ENCODE measurements at regions not wholly inside any gene's neighbourhood (a gene's known extent, or its start where the extent isn't known, plus 50 kb on each side); places are given as distances from the start of the nearest gene placed in this dataset.

GRCh38 chr6:165762125-165762524 lies 99.1 kb upstream of the PDE10A start:
- peaks cover 4 to 18% (median 10%) of the 10 kb centered on the region in 4 donors for H3K4me1 ChIP-seq (ENCODE audit: control insufficient read depth in 4 of 4, insufficient read depth in 4 of 4, low read length in 3 of 4)
- no peaks in the 10 kb centered on the region for H3K9me3 ChIP-seq (ENCODE audit: control insufficient read depth in 4 of 4, low read length in 3 of 4)
- no peaks in the 10 kb centered on the region for H3K36me3 ChIP-seq (ENCODE audit: control insufficient read depth in 4 of 4, insufficient read depth in 3 of 4, low read depth in 1 of 4, low read length in 3 of 4)
- H3K4me3 ChIP-seq (ENCODE audit: low read depth in 1 of 3, low read length in 3 of 3) = no peak overlapping the region
- no peak overlapping the region for H3K27ac ChIP-seq (ENCODE audit: low read depth in 1 of 2, low read length in 2 of 2)
- DNase-seq (ENCODE audit: low spot score) = no peak
- TF ChIP-seq TAF1 (conservative IDR thresholded peaks at IDR 0.05) = no peak
- no peaks in the 10 kb centered on the region for H3K27me3 ChIP-seq (ENCODE audit: control insufficient read depth in 4 of 4, insufficient read depth in 4 of 4, low read length in 3 of 4)
- 86% methylated on average over 2 of the region's 2 CpGs for WGBS
- no peak overlapping the region for H3K9ac ChIP-seq (ENCODE audit: low read depth in 1 of 2, low read length in 2 of 2)

GRCh38 chr6:165760803-165761185 lies 97.8 kb upstream of the PDE10A start:
- TF ChIP-seq EGR1 (IDR thresholded peaks at IDR 0.05; ENCODE audit: low read depth in 2 of 2) (no peak), GABPA (IDR thresholded peaks at IDR 0.05 in 1 of 2, conservative IDR thresholded peaks at IDR 0.05 in 1 of 2) (no peak), MAX (IDR thresholded peaks at IDR 0.05) (no peak)
- Histone ChIP-seq H3K27me3 (ENCODE audit: control insufficient read depth in 4 of 4, insufficient read depth in 4 of 4, low read length in 3 of 4) (no peaks in the 10 kb centered on the region), H3K9me3 (ENCODE audit: control insufficient read depth in 4 of 4, low read length in 3 of 4) (no peaks in the 10 kb centered on the region), H3K4me1 (ENCODE audit: control insufficient read depth in 4 of 4, insufficient read depth in 4 of 4, low read length in 3 of 4) (peaks cover 4 to 18% (median 10%) of the 10 kb centered on the region in 4 donors), H3K36me3 (ENCODE audit: control insufficient read depth in 4 of 4, insufficient read depth in 3 of 4, low read depth in 1 of 4, low read length in 3 of 4) (no peaks in the 10 kb centered on the region), H3K27ac (ENCODE audit: low read depth in 1 of 2, low read length in 2 of 2) (peak overlapping the region in 1 of 2 donors; percentile 63), H3K9ac (ENCODE audit: low read depth in 1 of 2, low read length in 2 of 2) (no peak overlapping the region), H3K4me3 (ENCODE audit: low read depth in 1 of 3, low read length in 3 of 3) (peak overlapping the region in 1 of 3 donors; percentile 15)
- no peak for DNase-seq (ENCODE audit: low spot score)
- 78% methylated on average over 8 of the region's 8 CpGs for WGBS

GRCh38 chr6:165760126-165760802 lies 97.2 kb upstream of the PDE10A start:
- H3K9me3 ChIP-seq (ENCODE audit: control insufficient read depth in 4 of 4, low read length in 3 of 4) = no peaks in the 10 kb centered on the region
- no peaks in the 10 kb centered on the region for H3K27me3 ChIP-seq (ENCODE audit: control insufficient read depth in 4 of 4, insufficient read depth in 4 of 4, low read length in 3 of 4)
- H3K27ac ChIP-seq (ENCODE audit: low read depth in 1 of 2, low read length in 2 of 2) = peak overlapping the region; percentile 59 to 63
- 28% methylated on average over 7 of the region's 7 CpGs for WGBS
- peaks cover 4 to 18% (median 10%) of the 10 kb centered on the region in 4 donors for H3K4me1 ChIP-seq (ENCODE audit: control insufficient read depth in 4 of 4, insufficient read depth in 4 of 4, low read length in 3 of 4)
- no peaks in the 10 kb centered on the region for H3K36me3 ChIP-seq (ENCODE audit: control insufficient read depth in 4 of 4, insufficient read depth in 3 of 4, low read depth in 1 of 4, low read length in 3 of 4)
- peak overlapping the region in 1 of 2 donors; percentile 38 for H3K9ac ChIP-seq (ENCODE audit: low read depth in 1 of 2, low read length in 2 of 2)
- peak overlapping the region; percentile 15 to 52 (median 36) for H3K4me3 ChIP-seq (ENCODE audit: low read depth in 1 of 3, low read length in 3 of 3)
- no peak for TF ChIP-seq REST (IDR thresholded peaks at IDR 0.05)
- peak in 1 of 2 donors; percentile 17 for TF ChIP-seq JUND (IDR thresholded peaks at IDR 0.05)
- no peak for TF ChIP-seq FOXA1 (IDR thresholded peaks at IDR 0.05)
- no peak for TF ChIP-seq FOXA2 (IDR thresholded peaks at IDR 0.05)
- no peak for TF ChIP-seq NR2F2 (IDR thresholded peaks at IDR 0.05)
- no peak for TF ChIP-seq TAF1 (conservative IDR thresholded peaks at IDR 0.05)
- TF ChIP-seq GABPA (IDR thresholded peaks at IDR 0.05 in 1 of 2, conservative IDR thresholded peaks at IDR 0.05 in 1 of 2) = no peak
- TF ChIP-seq SP1 (IDR thresholded peaks at IDR 0.05) = no peak
- no peak for TF ChIP-seq CTCF (IDR thresholded peaks at IDR 0.05; ENCODE audit: low read depth, low read length, missing input control)
- no peak for TF ChIP-seq ZBTB33 (IDR thresholded peaks at IDR 0.05)
- no peak for TF ChIP-seq HNF4G (IDR thresholded peaks at IDR 0.05)
- TF ChIP-seq MAX (IDR thresholded peaks at IDR 0.05) = no peak
- TF ChIP-seq YY1 (IDR thresholded peaks at IDR 0.05) = peak; percentile 42
- peak in 1 of 2 donors; percentile 22 for TF ChIP-seq HNF4A (conservative IDR thresholded peaks at IDR 0.05)
- no peak for TF ChIP-seq ATF3 (IDR thresholded peaks at IDR 0.05)
- no peak for TF ChIP-seq RAD21 (IDR thresholded peaks at IDR 0.05)
- no peak for TF ChIP-seq EGR1 (IDR thresholded peaks at IDR 0.05; ENCODE audit: low read depth in 2 of 2)
- peak; percentile 38 to 59 for TF ChIP-seq RXRA (IDR thresholded peaks at IDR 0.05)
- no peak for DNase-seq (ENCODE audit: low spot score)
